ENCODE measurements at regions not wholly inside any gene's neighbourhood (a gene's known extent, or its start where the extent isn't known, plus 50 kb on each side); places are given as distances from the start of the nearest gene placed in this dataset.

GRCh38 chr18:38256366-38256765, 690.8 kb upstream of the CELF4 start:
- no peak overlapping the region for H3K4me3 Mint-ChIP-seq
- H3K36me3 Mint-ChIP-seq (ENCODE audit: low read depth), result no peaks in the 10 kb centered on the region
- DNase-seq (no peak), ATAC-seq (no peak)
- intact Hi-C loops (cut with DNase I, micrococcal nuclease), result no loop called here
- CTCF ChIA-PET, result no interaction called here
- H3K4me1 Mint-ChIP-seq, result no peaks in the 10 kb centered on the region
- no peaks in the 10 kb centered on the region for H3K27me3 Mint-ChIP-seq
- POLR2A ChIA-PET, result no interaction called here
- H3K9me3 Mint-ChIP-seq (ENCODE audit: low read depth), result no peaks in the 10 kb centered on the region
- no peak overlapping the region for H3K27ac Mint-ChIP-seq

GRCh38 chr18:38250971-38251370, 685.4 kb upstream of the CELF4 start:
- Mint-ChIP-seq H3K4me1 (no peaks in the 10 kb centered on the region), H3K9me3 (ENCODE audit: low read depth) (no peaks in the 10 kb centered on the region), H3K27me3 (no peaks in the 10 kb centered on the region), H3K36me3 (ENCODE audit: low read depth) (no peaks in the 10 kb centered on the region), H3K4me3 (no peak overlapping the region), H3K27ac (no peak overlapping the region)
- ATAC-seq (no peak), DNase-seq (no peak)
- CTCF ChIA-PET, result interaction anchor here (0.6 kb wide), 1 partner anchor 138 kb away, joined by 3 read pairs; no protein-coding TSS in a partner anchor
- POLR2A ChIA-PET, result no interaction called here
- intact Hi-C loops (cut with DNase I, micrococcal nuclease), result no loop called here

GRCh38 chr18:38244480-38244879, 678.9 kb upstream of the CELF4 start:
- POLR2A ChIA-PET, result no interaction called here
- CTCF ChIA-PET, result no interaction called here
- intact Hi-C loops (cut with DNase I, micrococcal nuclease), result no loop called here
- Mint-ChIP-seq H3K27me3 (no peaks in the 10 kb centered on the region), H3K36me3 (ENCODE audit: low read depth) (no peaks in the 10 kb centered on the region), H3K27ac (no peak overlapping the region), H3K4me3 (no peak overlapping the region), H3K4me1 (no peaks in the 10 kb centered on the region), H3K9me3 (ENCODE audit: low read depth) (peaks cover 10% of the 10 kb centered on the region)
- DNase-seq (no peak), ATAC-seq (no peak)

DNA sequence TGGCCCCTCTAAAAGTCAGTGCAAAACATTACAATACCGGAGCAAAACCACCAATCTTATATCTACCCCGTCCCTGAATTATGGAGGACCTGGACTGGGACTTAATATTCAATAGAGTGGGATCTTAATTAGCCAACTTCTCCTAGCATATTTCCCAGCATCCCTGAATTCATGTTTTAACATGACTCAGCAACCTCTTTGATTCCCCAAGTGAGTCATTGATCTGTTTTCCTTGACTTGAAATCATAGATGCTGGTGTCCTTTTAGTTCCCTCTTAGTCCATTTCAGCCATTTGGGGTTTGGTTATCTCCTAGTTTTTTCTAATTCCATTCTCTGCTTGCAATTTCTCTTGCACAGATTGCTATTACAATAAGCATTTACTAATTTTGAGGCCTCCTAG, 677.7 kb upstream of the CELF4 start:
- Mint-ChIP-seq H3K4me1 (no peaks in the 10 kb centered on the region), H3K27ac (no peak overlapping the region), H3K9me3 (ENCODE audit: low read depth) (peaks cover 10% of the 10 kb centered on the region), H3K27me3 (no peaks in the 10 kb centered on the region), H3K36me3 (ENCODE audit: low read depth) (no peaks in the 10 kb centered on the region), H3K4me3 (no peak overlapping the region)
- POLR2A ChIA-PET, result no interaction called here
- CTCF ChIA-PET, result interaction anchor here (0.6 kb wide), 1 partner anchor 28 kb away, joined by 3 read pairs; no protein-coding TSS in a partner anchor
- DNase-seq, result no peak
- no peak for ATAC-seq
- intact Hi-C loops (cut with DNase I, micrococcal nuclease), result no loop called here

- ChIA-PET POLR2A (no interaction called here), CTCF (interaction anchor here (0.7 kb wide), 1 partner anchor 815 kb away, joined by 3 read pairs; no protein-coding TSS in a partner anchor)
- no peaks in the 10 kb centered on the region for H3K27me3 Mint-ChIP-seq
- intact Hi-C loops (cut with DNase I, micrococcal nuclease), result no loop called here
- no peak for ATAC-seq
- no peaks in the 10 kb centered on the region for H3K36me3 Mint-ChIP-seq (ENCODE audit: low read depth)
- DNase-seq, result no peak
- peaks cover 10% of the 10 kb centered on the region for H3K9me3 Mint-ChIP-seq (ENCODE audit: low read depth)
- H3K4me3 Mint-ChIP-seq, result no peak overlapping the region
- H3K4me1 Mint-ChIP-seq, result no peaks in the 10 kb centered on the region
- no peak overlapping the region for H3K27ac Mint-ChIP-seq
Observed at GRCh38 chr18:38241736-38242135, 676.1 kb upstream of the CELF4 start.

DNA sequence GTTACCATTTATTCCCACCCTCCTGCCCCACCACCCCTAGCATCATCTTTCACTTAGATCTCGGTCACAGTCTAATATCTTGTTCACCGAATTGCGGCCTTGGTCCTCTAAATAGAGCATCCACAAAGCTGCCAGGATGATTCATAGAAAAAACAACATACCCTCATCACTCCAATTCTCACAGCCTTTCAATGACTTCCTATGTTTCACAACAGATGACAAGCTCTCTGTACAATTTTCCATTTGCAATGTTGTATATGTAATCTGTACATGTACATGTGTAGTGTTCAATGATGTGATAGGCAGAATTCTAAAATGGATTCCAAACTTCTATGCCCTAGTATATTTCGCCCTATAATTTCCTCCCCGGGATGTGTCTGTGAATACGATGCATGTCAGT, 675.6 kb upstream of the CELF4 start:
- no peak for ATAC-seq
- ChIA-PET POLR2A (no interaction called here), CTCF (no interaction called here)
- Mint-ChIP-seq H3K36me3 (ENCODE audit: low read depth) (no peaks in the 10 kb centered on the region), H3K4me1 (no peaks in the 10 kb centered on the region), H3K27ac (no peak overlapping the region), H3K27me3 (no peaks in the 10 kb centered on the region), H3K4me3 (no peak overlapping the region), H3K9me3 (ENCODE audit: low read depth) (peaks cover 10% of the 10 kb centered on the region)
- intact Hi-C loops (cut with DNase I, micrococcal nuclease), result no loop called here
- DNase-seq, result no peak

DNA sequence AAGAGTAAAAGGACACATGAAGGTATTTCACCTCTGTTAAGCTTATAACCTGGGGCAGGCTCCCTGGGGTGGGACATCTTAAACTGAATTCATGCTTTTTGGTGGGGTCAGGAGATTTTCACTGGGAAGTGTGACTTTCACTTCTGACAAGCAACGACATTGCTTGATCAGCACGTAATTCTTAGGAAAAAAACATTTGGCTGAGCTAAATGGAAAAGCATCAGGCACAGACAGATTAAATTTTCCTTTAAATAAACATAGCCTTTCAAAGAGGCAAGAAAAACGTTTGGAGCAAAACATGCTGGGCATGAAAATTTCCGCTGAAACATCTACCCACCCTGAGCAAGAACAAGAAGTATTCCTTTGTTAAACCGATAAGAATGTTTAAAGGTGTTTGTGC, 674.0 kb upstream of the CELF4 start:
- H3K36me3 Mint-ChIP-seq (ENCODE audit: low read depth), result no peaks in the 10 kb centered on the region
- no peak overlapping the region for H3K27ac Mint-ChIP-seq
- intact Hi-C loops (cut with DNase I, micrococcal nuclease), result no loop called here
- no peak overlapping the region for H3K4me3 Mint-ChIP-seq
- no peaks in the 10 kb centered on the region for H3K27me3 Mint-ChIP-seq
- ChIA-PET POLR2A (no interaction called here), CTCF (no interaction called here)
- ATAC-seq, result no peak
- no peak for DNase-seq
- peaks cover 10% of the 10 kb centered on the region for H3K9me3 Mint-ChIP-seq (ENCODE audit: low read depth)
- no peaks in the 10 kb centered on the region for H3K4me1 Mint-ChIP-seq

DNA sequence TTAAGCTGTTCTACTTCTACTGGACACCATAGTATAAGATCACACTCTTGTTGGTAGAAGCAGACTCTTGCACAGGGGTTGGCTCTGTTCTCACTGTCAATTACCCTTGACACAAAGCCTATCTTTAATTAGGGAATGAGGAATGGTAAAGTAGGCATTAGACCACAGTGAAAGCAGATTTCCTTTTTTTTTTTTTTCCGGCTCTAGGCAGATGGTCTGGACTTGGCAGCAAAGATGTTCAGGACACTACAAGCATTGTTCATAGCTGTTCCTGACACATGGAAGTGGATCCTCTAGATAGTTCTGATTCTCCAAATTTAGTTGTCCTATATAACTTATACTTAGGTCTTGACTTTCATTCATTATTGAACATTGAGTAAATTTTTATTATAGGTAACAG, 672.2 kb upstream of the CELF4 start:
- Mint-ChIP-seq H3K4me3 (no peak overlapping the region), H3K36me3 (ENCODE audit: low read depth) (no peaks in the 10 kb centered on the region), H3K9me3 (ENCODE audit: low read depth) (peaks cover 4% of the 10 kb centered on the region), H3K4me1 (no peaks in the 10 kb centered on the region), H3K27ac (no peak overlapping the region), H3K27me3 (no peaks in the 10 kb centered on the region)
- no peak for DNase-seq
- POLR2A ChIA-PET, result no interaction called here
- intact Hi-C loops (cut with DNase I, micrococcal nuclease), result no loop called here
- CTCF ChIA-PET, result interaction anchor here (1.0 kb wide), 1 partner anchor 17 kb away, joined by 4 read pairs; no protein-coding TSS in a partner anchor
- ATAC-seq, result no peak

GRCh38 chr18:38221476-38222100, 656.0 kb upstream of the CELF4 start:
- ChIA-PET CTCF (no interaction called here), POLR2A (no interaction called here)
- ATAC-seq (no peak), DNase-seq (no peak)
- Mint-ChIP-seq H3K4me3 (no peak overlapping the region), H3K27ac (no peak overlapping the region), H3K27me3 (no peaks in the 10 kb centered on the region), H3K4me1 (no peaks in the 10 kb centered on the region), H3K36me3 (ENCODE audit: low read depth) (no peaks in the 10 kb centered on the region), H3K9me3 (ENCODE audit: low read depth) (peaks cover 2% of the 10 kb centered on the region)
- intact Hi-C loops (cut with DNase I, micrococcal nuclease), result loop anchor here in 1 of 2 experiments (10.0 kb wide), 1 partner anchor 63 kb away; no protein-coding TSS in a partner anchor

- intact Hi-C loops (cut with DNase I, micrococcal nuclease), result no loop called here
- POLR2A ChIA-PET, result no interaction called here
- no peak overlapping the region for H3K4me3 Mint-ChIP-seq
- H3K4me1 Mint-ChIP-seq, result no peaks in the 10 kb centered on the region
- no peak overlapping the region for H3K27ac Mint-ChIP-seq
- no peak for DNase-seq
- ATAC-seq, result no peak
- H3K9me3 Mint-ChIP-seq (ENCODE audit: low read depth), result peaks cover 2% of the 10 kb centered on the region
- H3K27me3 Mint-ChIP-seq, result no peaks in the 10 kb centered on the region
- H3K36me3 Mint-ChIP-seq (ENCODE audit: low read depth), result no peaks in the 10 kb centered on the region
- CTCF ChIA-PET, result interaction anchor here (0.6 kb wide), 1 partner anchor 301 kb away, joined by 3 read pairs; no protein-coding TSS in a partner anchor
Observed at GRCh38 chr18:38198956-38199355, 633.4 kb upstream of the CELF4 start.

GRCh38 chr18:38198526-38198925, 632.9 kb upstream of the CELF4 start:
- no peaks in the 10 kb centered on the region for H3K36me3 Mint-ChIP-seq (ENCODE audit: low read depth)
- CTCF ChIA-PET, result no interaction called here
- H3K4me3 Mint-ChIP-seq, result no peak overlapping the region
- POLR2A ChIA-PET, result no interaction called here
- no peaks in the 10 kb centered on the region for H3K27me3 Mint-ChIP-seq
- DNase-seq (no peak), ATAC-seq (no peak)
- H3K4me1 Mint-ChIP-seq, result no peaks in the 10 kb centered on the region
- H3K9me3 Mint-ChIP-seq (ENCODE audit: low read depth), result peaks cover 2% of the 10 kb centered on the region
- intact Hi-C loops (cut with DNase I, micrococcal nuclease), result no loop called here
- no peak overlapping the region for H3K27ac Mint-ChIP-seq

DNA sequence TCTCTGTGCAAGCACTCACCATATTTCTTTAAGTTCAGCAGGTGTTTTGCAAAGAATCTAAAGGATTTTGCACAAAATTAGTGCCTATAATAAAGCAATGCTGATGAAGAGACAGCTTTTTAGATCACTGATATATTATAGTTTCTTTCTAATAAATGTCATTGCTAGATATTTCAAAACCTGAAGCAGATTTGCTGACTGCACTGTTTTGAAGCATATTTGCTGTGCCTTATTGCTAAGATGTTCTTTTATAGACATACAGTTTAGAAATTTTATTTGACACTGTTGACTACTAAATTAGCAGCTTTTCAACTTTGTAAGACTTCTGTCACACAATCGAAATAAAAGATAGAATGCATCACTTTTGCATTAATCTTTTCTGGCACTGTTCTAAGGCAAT, 620.9 kb upstream of the CELF4 start:
- Mint-ChIP-seq H3K4me3 (no peak overlapping the region), H3K4me1 (no peaks in the 10 kb centered on the region), H3K27me3 (no peaks in the 10 kb centered on the region), H3K9me3 (ENCODE audit: low read depth) (peaks cover 2% of the 10 kb centered on the region), H3K27ac (no peak overlapping the region), H3K36me3 (ENCODE audit: low read depth) (no peaks in the 10 kb centered on the region)
- ChIA-PET CTCF (no interaction called here), POLR2A (no interaction called here)
- DNase-seq (no peak), ATAC-seq (no peak)
- intact Hi-C loops (cut with DNase I, micrococcal nuclease), result no loop called here

GRCh38 chr18:38174594-38174993, 609.0 kb upstream of the CELF4 start:
- Mint-ChIP-seq H3K9me3 (ENCODE audit: low read depth) (no peaks in the 10 kb centered on the region), H3K27me3 (no peaks in the 10 kb centered on the region), H3K4me1 (no peaks in the 10 kb centered on the region), H3K27ac (no peak overlapping the region), H3K36me3 (ENCODE audit: low read depth) (no peaks in the 10 kb centered on the region), H3K4me3 (no peak overlapping the region)
- ATAC-seq, result no peak
- intact Hi-C loops (cut with DNase I, micrococcal nuclease), result no loop called here
- ChIA-PET POLR2A (no interaction called here), CTCF (interaction anchor here (1.2 kb wide), 1 partner anchor 51 kb away, joined by 5 read pairs; no protein-coding TSS in a partner anchor)
- DNase-seq, result no peak

Data from activated CD4-positive, alpha-beta T cell treated with anti-CD3 and anti-CD28 coated beads for 36 hours (primary cell).